ENCODE measurements at regions not wholly inside any gene's neighbourhood (a gene's known extent, or its start where the extent isn't known, plus 50 kb on each side); places are given as distances from the start of the nearest gene placed in this dataset.

DNA sequence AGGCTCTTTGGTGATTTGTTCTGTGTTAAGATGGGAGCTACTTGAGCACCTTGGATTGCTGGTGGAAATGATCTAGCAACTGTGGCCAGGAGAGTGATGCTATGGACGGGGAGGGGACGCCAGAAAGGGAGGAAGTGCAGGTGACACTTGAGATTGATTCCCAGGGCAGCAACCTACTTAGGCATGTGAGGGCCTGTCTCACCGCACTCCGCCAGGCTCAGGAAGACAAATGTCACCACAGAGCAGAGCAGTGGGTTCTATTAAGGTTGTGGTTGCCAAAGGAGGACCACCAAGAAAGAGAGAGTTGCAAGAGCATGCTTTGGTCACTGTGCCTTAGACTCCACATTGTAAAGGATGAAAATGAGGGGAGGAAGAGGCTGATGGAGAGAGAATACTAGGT, 404.3 kb downstream of the IRX1 start:
- WGBS = 44% methylated on average over 4 of the region's 4 CpGs
- intact Hi-C loops (cut with DNase I) = no loop called here
- no peak for DNase-seq (ENCODE audit: low spot score)

DNA sequence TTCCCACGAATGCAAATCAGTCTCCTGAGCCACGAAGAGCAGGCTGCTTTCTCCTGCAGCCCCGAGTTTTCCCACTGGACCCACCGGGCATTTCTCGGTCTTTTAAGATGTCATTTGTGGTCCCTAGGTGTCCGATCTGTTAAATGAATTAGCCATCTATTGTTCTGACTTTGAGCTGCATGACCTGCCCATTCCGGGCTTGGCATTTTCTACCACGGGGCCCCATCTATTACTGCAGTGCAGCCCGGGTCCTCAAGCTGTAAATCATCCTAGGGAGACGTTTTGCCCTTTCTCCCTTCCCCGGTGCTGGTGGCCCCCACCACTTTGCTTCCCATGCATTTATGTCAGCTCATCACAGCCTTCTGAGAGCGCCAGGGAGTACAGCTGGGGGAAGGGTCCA, 405.4 kb downstream of the IRX1 start:
- Histone ChIP-seq H3K27me3 (replicated peaks; ENCODE audit: insufficient read depth) (no peaks in the 10 kb centered on the region), H3K9me3 (no peaks in the 10 kb centered on the region), H3K36me3 (no peaks in the 10 kb centered on the region), H3K4me3 (no peak overlapping the region), H3K27ac (no peak overlapping the region), H3K4me1 (replicated peaks) (no peaks in the 10 kb centered on the region)
- TF ChIP-seq, protein P1, sequence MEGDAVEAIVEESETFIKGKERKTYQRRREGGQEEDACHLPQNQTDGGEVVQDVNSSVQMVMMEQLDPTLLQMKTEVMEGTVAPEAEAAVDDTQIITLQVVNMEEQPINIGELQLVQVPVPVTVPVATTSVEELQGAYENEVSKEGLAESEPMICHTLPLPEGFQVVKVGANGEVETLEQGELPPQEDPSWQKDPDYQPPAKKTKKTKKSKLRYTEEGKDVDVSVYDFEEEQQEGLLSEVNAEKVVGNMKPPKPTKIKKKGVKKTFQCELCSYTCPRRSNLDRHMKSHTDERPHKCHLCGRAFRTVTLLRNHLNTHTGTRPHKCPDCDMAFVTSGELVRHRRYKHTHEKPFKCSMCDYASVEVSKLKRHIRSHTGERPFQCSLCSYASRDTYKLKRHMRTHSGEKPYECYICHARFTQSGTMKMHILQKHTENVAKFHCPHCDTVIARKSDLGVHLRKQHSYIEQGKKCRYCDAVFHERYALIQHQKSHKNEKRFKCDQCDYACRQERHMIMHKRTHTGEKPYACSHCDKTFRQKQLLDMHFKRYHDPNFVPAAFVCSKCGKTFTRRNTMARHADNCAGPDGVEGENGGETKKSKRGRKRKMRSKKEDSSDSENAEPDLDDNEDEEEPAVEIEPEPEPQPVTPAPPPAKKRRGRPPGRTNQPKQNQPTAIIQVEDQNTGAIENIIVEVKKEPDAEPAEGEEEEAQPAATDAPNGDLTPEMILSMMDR (IDR thresholded peaks at IDR 0.05) = no peak
- no peak for TF ChIP-seq POLR2AphosphoS5 (IDR thresholded peaks at IDR 0.05)
- TF ChIP-seq POLR2A (IDR thresholded peaks at IDR 0.05) = no peak
- intact Hi-C loops (cut with DNase I) = no loop called here
- no peak for DNase-seq (ENCODE audit: low spot score)
- WGBS = 59% methylated on average over 12 of the region's 12 CpGs

More for the DNA sequence above, 404.3 kb downstream of the IRX1 start:
- Histone ChIP-seq H3K9me3 (no peaks in the 10 kb centered on the region), H3K4me3 (no peak overlapping the region), H3K4me1 (replicated peaks) (no peaks in the 10 kb centered on the region), H3K27ac (no peak overlapping the region), H3K36me3 (no peaks in the 10 kb centered on the region), H3K27me3 (replicated peaks; ENCODE audit: insufficient read depth) (no peaks in the 10 kb centered on the region)
- TF ChIP-seq, protein P1 (IDR thresholded peaks at IDR 0.05) = no peak
- TF ChIP-seq POLR2A (IDR thresholded peaks at IDR 0.05) (no peak), POLR2AphosphoS5 (IDR thresholded peaks at IDR 0.05) (no peak)

DNA sequence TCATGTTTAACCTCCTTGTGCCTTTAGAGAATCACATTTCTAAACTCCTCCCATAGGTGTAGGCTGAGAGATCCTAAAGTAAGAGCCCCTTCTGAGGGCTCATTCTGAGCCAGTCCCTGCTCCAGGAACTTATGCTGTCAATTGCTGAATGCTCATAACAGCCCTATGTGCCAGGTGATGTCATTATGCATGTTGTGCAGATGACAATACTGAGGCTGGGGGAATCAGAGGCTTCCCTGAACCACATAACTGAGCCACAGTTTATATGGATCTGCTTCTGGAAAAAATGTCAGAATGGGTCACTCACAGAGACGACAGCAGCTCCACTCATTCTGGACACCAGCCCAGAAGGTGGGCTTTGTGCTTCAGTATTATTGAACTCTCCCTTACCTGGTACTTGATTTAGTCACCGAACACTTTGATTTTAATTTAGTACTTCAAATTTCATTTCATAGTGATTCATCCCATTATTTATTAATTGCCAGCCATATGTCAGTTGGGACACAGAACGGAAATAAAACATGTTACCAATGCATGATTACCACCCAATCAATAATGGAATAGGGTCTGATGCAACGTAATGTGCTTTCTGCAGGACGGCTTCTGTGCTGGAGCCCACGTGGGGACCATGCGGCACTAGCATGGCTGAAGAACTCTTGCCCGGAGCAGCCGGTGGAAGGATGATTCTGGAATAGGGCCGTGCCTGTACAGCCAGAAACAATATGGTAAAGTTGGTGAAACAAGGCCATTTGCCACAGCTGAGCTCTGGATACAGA, 406.3 kb downstream of the IRX1 start:
- Histone ChIP-seq H3K27me3 (replicated peaks; ENCODE audit: insufficient read depth) (no peaks in the 10 kb centered on the region), H3K4me3 (no peak overlapping the region), H3K27ac (no peak overlapping the region), H3K4me1 (replicated peaks) (no peaks in the 10 kb centered on the region), H3K9me3 (no peaks in the 10 kb centered on the region), H3K36me3 (no peaks in the 10 kb centered on the region)
- 64% methylated on average over 10 of the region's 10 CpGs for WGBS
- TF ChIP-seq, protein P1 (IDR thresholded peaks at IDR 0.05) = no peak
- TF ChIP-seq POLR2AphosphoS5 (IDR thresholded peaks at IDR 0.05) = no peak
- TF ChIP-seq POLR2A (IDR thresholded peaks at IDR 0.05) = no peak
- intact Hi-C loops (cut with DNase I) = no loop called here
- DNase-seq (ENCODE audit: low spot score) = no peak

DNA sequence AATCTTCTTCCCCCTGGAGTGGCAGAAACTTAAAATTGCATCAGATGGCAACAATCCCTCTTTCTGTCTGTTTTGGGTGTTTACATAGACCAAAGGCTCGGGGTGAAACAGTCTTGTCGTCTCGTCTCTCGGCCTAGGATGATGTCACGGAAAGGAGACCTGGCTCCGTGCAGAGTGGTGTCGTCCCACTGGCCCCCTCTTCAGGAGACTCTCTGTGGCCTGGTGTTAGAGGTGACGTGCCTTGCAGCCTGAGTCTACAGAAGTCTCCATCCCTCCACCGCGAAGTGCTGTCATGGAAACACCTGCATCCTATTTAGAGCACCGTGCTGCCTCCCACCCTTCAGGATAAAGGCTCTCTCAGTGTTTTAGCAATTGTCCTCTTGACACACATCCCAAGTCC, 409.7 kb downstream of the IRX1 start:
- Histone ChIP-seq H3K4me1 (replicated peaks) (no peaks in the 10 kb centered on the region), H3K9me3 (no peaks in the 10 kb centered on the region), H3K27ac (no peak overlapping the region), H3K4me3 (no peak overlapping the region), H3K36me3 (no peaks in the 10 kb centered on the region), H3K27me3 (replicated peaks; ENCODE audit: insufficient read depth) (no peaks in the 10 kb centered on the region)
- DNase-seq (ENCODE audit: low spot score) = no peak
- WGBS = 82% methylated on average over 11 of the region's 11 CpGs
- intact Hi-C loops (cut with DNase I) = no loop called here
- TF ChIP-seq POLR2AphosphoS5 (IDR thresholded peaks at IDR 0.05) = no peak

DNA sequence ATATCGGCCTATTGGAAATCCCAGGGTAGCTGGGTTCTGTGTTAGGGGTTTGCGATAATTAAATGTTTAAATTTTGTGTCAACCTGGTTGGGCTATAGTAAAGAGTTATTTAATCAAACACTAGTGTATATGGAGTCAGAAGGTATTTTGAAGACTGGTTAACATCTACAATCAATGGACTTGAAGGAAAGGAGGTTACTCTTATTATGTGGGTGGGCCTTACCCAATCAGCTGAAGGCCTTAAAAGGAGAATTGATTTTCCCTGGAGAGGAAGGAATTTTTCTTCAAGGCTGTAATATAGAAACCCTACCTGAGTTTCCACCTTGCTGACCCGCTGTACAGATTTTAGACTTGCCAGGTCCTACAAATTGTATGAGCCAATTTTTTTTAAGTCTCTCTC, 411.4 kb downstream of the IRX1 start:
- no peak for DNase-seq (ENCODE audit: low spot score)
- H3K27ac ChIP-seq = no peak overlapping the region
- H3K4me1 ChIP-seq (replicated peaks) = no peaks in the 10 kb centered on the region
- no peak overlapping the region for H3K4me3 ChIP-seq
- H3K9me3 ChIP-seq = no peaks in the 10 kb centered on the region
- no peaks in the 10 kb centered on the region for H3K36me3 ChIP-seq
- 99% methylated on average over 3 of the region's 3 CpGs for WGBS
- TF ChIP-seq, protein P1 (IDR thresholded peaks at IDR 0.05) = no peak
- TF ChIP-seq POLR2A (IDR thresholded peaks at IDR 0.05) (no peak), POLR2AphosphoS5 (IDR thresholded peaks at IDR 0.05) (no peak)
- intact Hi-C loops (cut with DNase I) = no loop called here
- H3K27me3 ChIP-seq (replicated peaks; ENCODE audit: insufficient read depth) = no peaks in the 10 kb centered on the region

Data from prostate gland (tissue), 2 donors.